ENCODE measurements at regions not wholly inside any gene's neighbourhood (a gene's known extent, or its start where the extent isn't known, plus 50 kb on each side); places are given as distances from the start of the nearest gene placed in this dataset.

DNA sequence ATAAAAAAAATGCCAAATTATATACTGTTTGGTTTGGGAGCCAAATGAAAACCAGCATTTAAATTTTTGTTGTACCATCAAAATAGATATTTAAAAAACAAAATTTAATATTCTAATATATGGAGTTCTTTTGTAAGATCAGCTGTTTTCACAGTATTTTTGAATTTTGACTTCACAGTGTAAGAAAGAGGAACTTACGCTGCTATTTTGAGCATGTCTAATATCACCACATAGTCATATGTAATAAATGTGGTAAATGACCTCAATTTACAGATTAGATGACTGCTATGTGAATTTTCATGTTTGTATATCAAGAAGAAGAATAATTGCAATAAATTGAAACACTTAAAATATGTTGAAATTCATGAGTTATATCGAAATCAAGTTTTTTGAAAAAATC, 189.6 kb downstream of the ARRDC4 start:
- ChIA-PET POLR2A (no interaction called here), CTCF (ENCODE audit: low intra/inter-chr PET ratio) (no interaction called here)
- Histone ChIP-seq H3K27ac (ENCODE audit: extremely low read depth, low read depth, low read length) (no peak overlapping the region), H2AFZ (ENCODE audit: low read depth, low read length) (no peak overlapping the region), H3K79me2 (ENCODE audit: control insufficient read depth, insufficient read depth, low read length) (no peaks in the 10 kb centered on the region), H3K4me3 (no peak overlapping the region), H3K36me3 (ENCODE audit: control insufficient read depth, insufficient read depth, low read length) (no peaks in the 10 kb centered on the region), H3K4me1 (replicated peaks in 1 of 2; ENCODE audit: control insufficient read depth in 2 of 2, insufficient read depth in 2 of 2, low read length in 2 of 2) (no peaks in the 10 kb centered on the region), H3K9ac (ENCODE audit: insufficient read depth in 1 of 2, low read depth in 2 of 2, low read length in 2 of 2) (no peak overlapping the region), H3K27me3 (ENCODE audit: control insufficient read depth in 2 of 2, insufficient read depth in 2 of 2, low read length in 2 of 2) (peaks cover 2 to 14% of the 10 kb centered on the region in 2 experiments; a peak in 2 of 5 replicates), H3K4me2 (ENCODE audit: insufficient read depth, low read length) (no peak overlapping the region), H4K20me1 (replicated peaks; ENCODE audit: control insufficient read depth, insufficient read depth, low read length) (no peaks in the 10 kb centered on the region), H3K9me1 (ENCODE audit: control insufficient read depth, insufficient read depth, low read length) (no peaks in the 10 kb centered on the region), H3K9me3 (replicated peaks; ENCODE audit: control insufficient read depth, insufficient read depth, low read depth, low read length) (no peaks in the 10 kb centered on the region)
- no TSS peak for BruUV-seq (replicated peaks)
- no peak for FAIRE-seq
- in situ Hi-C loops (cut with MboI), result no loop called here
- intact Hi-C loops (cut with micrococcal nuclease), result no loop called here
- no peak for ATAC-seq
- 0% methylated on average over 2 of the region's 2 CpGs for WGBS (ENCODE audit: insufficient coverage, low coverage, missing lambda C conversion rate)
- DNase-seq (ENCODE audit: extremely low read depth in 1 of 4, low spot score in 3 of 4), result no peak
- no peak for TF ChIP-seq ZNF561 (CRISPR knock-in tag; conservative IDR thresholded peaks at IDR 0.05)
- TF ChIP-seq, protein P1, sequence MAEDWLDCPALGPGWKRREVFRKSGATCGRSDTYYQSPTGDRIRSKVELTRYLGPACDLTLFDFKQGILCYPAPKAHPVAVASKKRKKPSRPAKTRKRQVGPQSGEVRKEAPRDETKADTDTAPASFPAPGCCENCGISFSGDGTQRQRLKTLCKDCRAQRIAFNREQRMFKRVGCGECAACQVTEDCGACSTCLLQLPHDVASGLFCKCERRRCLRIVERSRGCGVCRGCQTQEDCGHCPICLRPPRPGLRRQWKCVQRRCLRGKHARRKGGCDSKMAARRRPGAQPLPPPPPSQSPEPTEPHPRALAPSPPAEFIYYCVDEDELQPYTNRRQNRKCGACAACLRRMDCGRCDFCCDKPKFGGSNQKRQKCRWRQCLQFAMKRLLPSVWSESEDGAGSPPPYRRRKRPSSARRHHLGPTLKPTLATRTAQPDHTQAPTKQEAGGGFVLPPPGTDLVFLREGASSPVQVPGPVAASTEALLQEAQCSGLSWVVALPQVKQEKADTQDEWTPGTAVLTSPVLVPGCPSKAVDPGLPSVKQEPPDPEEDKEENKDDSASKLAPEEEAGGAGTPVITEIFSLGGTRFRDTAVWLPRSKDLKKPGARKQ (CRISPR knock-in tag; IDR thresholded peaks at IDR 0.05), result no peak
- TF ChIP-seq, protein P2, sequence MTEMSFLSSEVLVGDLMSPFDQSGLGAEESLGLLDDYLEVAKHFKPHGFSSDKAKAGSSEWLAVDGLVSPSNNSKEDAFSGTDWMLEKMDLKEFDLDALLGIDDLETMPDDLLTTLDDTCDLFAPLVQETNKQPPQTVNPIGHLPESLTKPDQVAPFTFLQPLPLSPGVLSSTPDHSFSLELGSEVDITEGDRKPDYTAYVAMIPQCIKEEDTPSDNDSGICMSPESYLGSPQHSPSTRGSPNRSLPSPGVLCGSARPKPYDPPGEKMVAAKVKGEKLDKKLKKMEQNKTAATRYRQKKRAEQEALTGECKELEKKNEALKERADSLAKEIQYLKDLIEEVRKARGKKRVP (CRISPR knock-in tag; IDR thresholded peaks at IDR 0.05), result no peak
- TF ChIP-seq YY1 (IDR thresholded peaks at IDR 0.05; ENCODE audit: borderline replicate concordance in 1 of 3, control insufficient read depth in 1 of 3, extremely low read depth in 1 of 3, insufficient read depth in 3 of 3, insufficient read length in 1 of 3, insufficient replicate concordance in 2 of 3, low read depth in 1 of 3, low read length in 2 of 3), result no peak
- no peak for TF ChIP-seq ZNF121 (CRISPR knock-in tag; conservative IDR thresholded peaks at IDR 0.05)
- TF ChIP-seq, protein P3, sequence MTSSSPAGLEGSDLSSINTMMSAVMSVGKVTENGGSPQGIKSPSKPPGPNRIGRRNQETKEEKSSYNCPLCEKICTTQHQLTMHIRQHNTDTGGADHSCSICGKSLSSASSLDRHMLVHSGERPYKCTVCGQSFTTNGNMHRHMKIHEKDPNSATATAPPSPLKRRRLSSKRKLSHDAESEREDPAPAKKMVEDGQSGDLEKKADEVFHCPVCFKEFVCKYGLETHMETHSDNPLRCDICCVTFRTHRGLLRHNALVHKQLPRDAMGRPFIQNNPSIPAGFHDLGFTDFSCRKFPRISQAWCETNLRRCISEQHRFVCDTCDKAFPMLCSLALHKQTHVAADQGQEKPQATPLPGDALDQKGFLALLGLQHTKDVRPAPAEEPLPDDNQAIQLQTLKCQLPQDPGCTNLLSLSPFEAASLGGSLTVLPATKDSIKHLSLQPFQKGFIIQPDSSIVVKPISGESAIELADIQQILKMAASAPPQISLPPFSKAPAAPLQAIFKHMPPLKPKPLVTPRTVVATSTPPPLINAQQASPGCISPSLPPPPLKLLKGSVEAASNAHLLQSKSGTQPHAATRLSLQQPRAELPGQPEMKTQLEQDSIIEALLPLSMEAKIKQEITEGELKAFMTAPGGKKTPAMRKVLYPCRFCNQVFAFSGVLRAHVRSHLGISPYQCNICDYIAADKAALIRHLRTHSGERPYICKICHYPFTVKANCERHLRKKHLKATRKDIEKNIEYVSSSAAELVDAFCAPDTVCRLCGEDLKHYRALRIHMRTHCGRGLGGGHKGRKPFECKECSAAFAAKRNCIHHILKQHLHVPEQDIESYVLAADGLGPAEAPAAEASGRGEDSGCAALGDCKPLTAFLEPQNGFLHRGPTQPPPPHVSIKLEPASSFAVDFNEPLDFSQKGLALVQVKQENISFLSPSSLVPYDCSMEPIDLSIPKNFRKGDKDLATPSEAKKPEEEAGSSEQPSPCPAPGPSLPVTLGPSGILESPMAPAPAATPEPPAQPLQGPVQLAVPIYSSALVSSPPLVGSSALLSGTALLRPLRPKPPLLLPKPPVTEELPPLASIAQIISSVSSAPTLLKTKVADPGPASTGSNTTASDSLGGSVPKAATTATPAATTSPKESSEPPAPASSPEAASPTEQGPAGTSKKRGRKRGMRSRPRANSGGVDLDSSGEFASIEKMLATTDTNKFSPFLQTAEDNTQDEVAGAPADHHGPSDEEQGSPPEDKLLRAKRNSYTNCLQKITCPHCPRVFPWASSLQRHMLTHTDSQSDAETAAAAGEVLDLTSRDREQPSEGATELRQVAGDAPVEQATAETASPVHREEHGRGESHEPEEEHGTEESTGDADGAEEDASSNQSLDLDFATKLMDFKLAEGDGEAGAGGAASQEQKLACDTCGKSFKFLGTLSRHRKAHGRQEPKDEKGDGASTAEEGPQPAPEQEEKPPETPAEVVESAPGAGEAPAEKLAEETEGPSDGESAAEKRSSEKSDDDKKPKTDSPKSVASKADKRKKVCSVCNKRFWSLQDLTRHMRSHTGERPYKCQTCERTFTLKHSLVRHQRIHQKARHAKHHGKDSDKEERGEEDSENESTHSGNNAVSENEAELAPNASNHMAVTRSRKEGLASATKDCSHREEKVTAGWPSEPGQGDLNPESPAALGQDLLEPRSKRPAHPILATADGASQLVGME (CRISPR knock-in tag; IDR thresholded peaks at IDR 0.05), result no peak
- TF ChIP-seq, protein P4, sequence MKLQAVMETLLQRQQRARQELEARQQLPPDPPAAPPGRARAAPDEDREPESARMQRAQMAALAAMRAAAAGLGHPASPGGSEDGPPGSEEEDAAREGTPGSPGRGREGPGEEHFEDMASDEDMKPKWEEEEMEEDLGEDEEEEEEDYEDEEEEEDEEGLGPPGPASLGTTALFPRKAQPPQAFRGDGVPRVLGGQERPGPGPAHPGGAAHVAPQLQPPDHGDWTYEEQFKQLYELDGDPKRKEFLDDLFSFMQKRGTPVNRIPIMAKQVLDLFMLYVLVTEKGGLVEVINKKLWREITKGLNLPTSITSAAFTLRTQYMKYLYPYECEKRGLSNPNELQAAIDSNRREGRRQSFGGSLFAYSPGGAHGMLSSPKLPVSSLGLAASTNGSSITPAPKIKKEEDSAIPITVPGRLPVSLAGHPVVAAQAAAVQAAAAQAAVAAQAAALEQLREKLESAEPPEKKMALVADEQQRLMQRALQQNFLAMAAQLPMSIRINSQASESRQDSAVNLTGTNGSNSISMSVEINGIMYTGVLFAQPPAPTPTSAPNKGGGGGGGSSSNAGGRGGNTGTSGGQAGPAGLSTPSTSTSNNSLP (IDR thresholded peaks at IDR 0.05; ENCODE audit: borderline replicate concordance, low read depth, low read length), result no peak
- no peak for TF ChIP-seq PML (IDR thresholded peaks at IDR 0.05; ENCODE audit: low read length)
- no peak for TF ChIP-seq ZNF324 (CRISPR knock-in tag; IDR thresholded peaks at IDR 0.05)
- no peak for TF ChIP-seq HNRNPH1 (optimal IDR thresholded peaks at IDR 0.05; ENCODE audit: low read depth, low read length)
- TF ChIP-seq, protein P5, sequence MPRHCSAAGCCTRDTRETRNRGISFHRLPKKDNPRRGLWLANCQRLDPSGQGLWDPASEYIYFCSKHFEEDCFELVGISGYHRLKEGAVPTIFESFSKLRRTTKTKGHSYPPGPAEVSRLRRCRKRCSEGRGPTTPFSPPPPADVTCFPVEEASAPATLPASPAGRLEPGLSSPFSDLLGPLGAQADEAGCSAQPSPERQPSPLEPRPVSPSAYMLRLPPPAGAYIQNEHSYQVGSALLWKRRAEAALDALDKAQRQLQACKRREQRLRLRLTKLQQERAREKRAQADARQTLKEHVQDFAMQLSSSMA (CRISPR knock-in tag; IDR thresholded peaks at IDR 0.05), result no peak
